ENCODE measurements at regions not wholly inside any gene's neighbourhood (a gene's known extent, or its start where the extent isn't known, plus 50 kb on each side); places are given as distances from the start of the nearest gene placed in this dataset.

DNA sequence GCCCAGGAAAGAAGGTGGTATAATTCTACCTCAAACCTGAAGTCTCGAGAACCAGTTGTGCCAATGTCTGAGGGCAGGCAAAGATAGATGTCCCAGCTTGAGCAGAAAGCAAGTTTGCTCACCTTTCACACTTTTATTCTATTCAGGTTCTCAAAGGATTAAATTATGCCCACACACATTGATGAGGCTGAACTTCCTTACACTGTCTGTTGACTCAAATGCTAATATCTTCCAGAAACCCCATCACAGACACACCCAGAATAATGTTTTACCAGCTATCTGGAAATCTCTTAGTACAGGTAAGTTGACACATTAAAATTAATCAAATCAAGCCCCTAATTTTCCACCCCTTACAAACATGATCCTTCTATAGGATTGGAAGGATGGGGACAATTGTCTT is 605.7 kb downstream of the NUF2 start:
- TF ChIP-seq MAX (IDR thresholded peaks at IDR 0.05; ENCODE audit: insufficient read depth, insufficient read length) (no peak), CTCF (IDR thresholded peaks at IDR 0.05; ENCODE audit: extremely low read depth in 1 of 2, insufficient read depth in 1 of 2, low read depth in 1 of 2, low read length in 2 of 2) (no peak), FOS (IDR thresholded peaks at IDR 0.05; ENCODE audit: borderline replicate concordance, insufficient read depth, low read length) (no peak), POLR2A (IDR thresholded peaks at IDR 0.05; ENCODE audit: low read depth, low read length) (no peak), MYC (IDR thresholded peaks at IDR 0.05; ENCODE audit: low read depth, low read length) (no peak), EZH2 (IDR thresholded peaks at IDR 0.05; ENCODE audit: borderline replicate concordance, low read depth, low read length, severe bottlenecking) (no peak), POLR2AphosphoS5 (IDR thresholded peaks at IDR 0.05; ENCODE audit: insufficient read depth, low read depth, low read length) (no peak), GATA2 (IDR thresholded peaks at IDR 0.05; ENCODE audit: insufficient read depth, insufficient read length, low read depth, low read length) (no peak)
